DND-41 (cell line): ENCODE measurements at regions not wholly inside any gene's neighbourhood (a gene's known extent, or its start where the extent isn't known, plus 50 kb on each side); places are given as distances from the start of the nearest gene placed in this dataset.

Experiments used
- ATAC-seq: fragments of 200-7000 bp; cut with Tn5 transposase; 3 replicates; pipeline ENCODE4 v1.9.1; 2021; ENCODE audit warnings: low read depth; ENCODE audit not compliant: insufficient read depth
- DNase-seq: peaks from one replicate; pipeline ENCODE4 v3.0.0-alpha.2; 2020
- H2AFZ ChIP-seq: 2 replicates; pipeline ENCODE4 v1.6.0; 2012; ENCODE audit warnings: low read depth, low read length
- H3K27ac ChIP-seq: 2 replicates; pipeline ENCODE4 v1.5.1; 2012; ENCODE audit warnings: low read length, inconsistent platforms
- H3K27me3 ChIP-seq: fragments of 200-600 bp; sonication (generic); 2 replicates; pipeline ENCODE4 v1.6.0; 2012; ENCODE audit warnings: low read length, mild to moderate bottlenecking, inconsistent platforms; ENCODE audit not compliant: insufficient read depth, poor library complexity
- H3K36me3 ChIP-seq: 2 replicates; pipeline ENCODE4 v1.5.1; 2012; ENCODE audit warnings: low read length, inconsistent platforms; ENCODE audit not compliant: insufficient read depth
- H3K4me1 ChIP-seq: 2 replicates; pipeline ENCODE4 v1.5.1; 2012; ENCODE audit warnings: mild to moderate bottlenecking, low read length; ENCODE audit not compliant: insufficient read depth
- H3K4me2 ChIP-seq: 2 replicates; pipeline ENCODE4 v1.6.0; 2012; ENCODE audit warnings: mild to moderate bottlenecking, moderate library complexity, low read length, inconsistent platforms; ENCODE audit not compliant: insufficient read depth
- H3K4me3 ChIP-seq, 2 experiments: fragments of 200-600 bp in 1 of 2; shearing (Covaris generic) in 1 of 2; 2 replicates each; pipeline ENCODE4 v1.5.1; 2012 to 2016; ENCODE audit warnings: inconsistent platforms in 2 of 2, low read length in 2 of 2, mild to moderate bottlenecking in 2 of 2, low read depth in 1 of 2, moderate library complexity in 1 of 2
- H3K79me2 ChIP-seq: 2 replicates; pipeline ENCODE4 v1.6.0; 2012; ENCODE audit warnings: low read length, inconsistent platforms; ENCODE audit not compliant: insufficient read depth
- H3K9ac ChIP-seq: 2 replicates; pipeline ENCODE4 v1.6.0; 2012; ENCODE audit warnings: low read depth, mild to moderate bottlenecking, inconsistent platforms, low read length, moderate library complexity
- H3K9me3 ChIP-seq: 2 replicates; pipeline ENCODE4 v1.5.1; 2012; ENCODE audit warnings: low read length, moderate library complexity, mild to moderate bottlenecking, inconsistent platforms; ENCODE audit not compliant: insufficient read depth, severe bottlenecking
- H4K20me1 ChIP-seq: 2 replicates; pipeline ENCODE4 v1.6.0; 2012; ENCODE audit warnings: low read length; ENCODE audit not compliant: insufficient read depth
- CTCF ChIP-seq: IDR thresholded peaks from 2 replicates; pipeline ENCODE4 v1.5.1; 2012; ENCODE audit warnings: borderline replicate concordance, low read length, moderate library complexity, mild to moderate bottlenecking; ENCODE audit not compliant: poor library complexity, severe bottlenecking; ENCODE audit errors: extremely low read depth
- EZH2 ChIP-seq: IDR thresholded peaks from 3 replicates; pipeline ENCODE4 v1.6.1; 2012; ENCODE audit warnings: borderline replicate concordance, low read depth, mild to moderate bottlenecking, moderate library complexity, low read length, inconsistent platforms; ENCODE audit not compliant: severe bottlenecking

- ATAC-seq = no peak
- no peaks in the 10 kb centered on the region for H3K79me2 ChIP-seq
- no peak overlapping the region for H3K27ac ChIP-seq
Observed at GRCh38 chr5:124580512-124580911, 165.9 kb downstream of the ZNF608 start.

GRCh38 chr5:124576848-124577409 is 169.5 kb downstream of the ZNF608 start:
- Histone ChIP-seq H3K27ac (no peak overlapping the region), H3K4me2 (no peak overlapping the region), H2AFZ (no peak overlapping the region), H4K20me1 (no peaks in the 10 kb centered on the region), H3K27me3 (no peaks in the 10 kb centered on the region), H3K9ac (no peak overlapping the region), H3K4me3 (no peak overlapping the region), H3K36me3 (no peaks in the 10 kb centered on the region), H3K4me1 (0 out of 2 replicates have a peak, but pooled peaks cover 5% of the 10 kb centered on the region), H3K79me2 (no peaks in the 10 kb centered on the region), H3K9me3 (no peaks in the 10 kb centered on the region)
- ATAC-seq = peak; percentile 68
- TF ChIP-seq EZH2 (no peak), CTCF (no peak)
- no peak for DNase-seq

More at GRCh38 chr5:124580512-124580911, 165.9 kb downstream of the ZNF608 start:
- H4K20me1 ChIP-seq = no peaks in the 10 kb centered on the region
- H3K4me2 ChIP-seq = no peak overlapping the region
- no peak overlapping the region for H3K9ac ChIP-seq
- no peak overlapping the region for H2AFZ ChIP-seq
- H3K9me3 ChIP-seq = no peaks in the 10 kb centered on the region
- no peaks in the 10 kb centered on the region for H3K36me3 ChIP-seq
- no peak for TF ChIP-seq EZH2
- TF ChIP-seq CTCF = no peak
- H3K4me3 ChIP-seq = no peak overlapping the region
- H3K4me1 ChIP-seq = peaks cover 29% of the 10 kb centered on the region
- no peaks in the 10 kb centered on the region for H3K27me3 ChIP-seq
- DNase-seq = no peak

- Histone ChIP-seq H3K9ac (no peak overlapping the region), H2AFZ (no peak overlapping the region), H3K79me2 (no peaks in the 10 kb centered on the region), H3K27ac (no peak overlapping the region), H3K9me3 (no peaks in the 10 kb centered on the region), H3K4me2 (no peak overlapping the region), H3K4me1 (0 out of 2 replicates have a peak, but pooled peaks cover 5% of the 10 kb centered on the region), H3K27me3 (no peaks in the 10 kb centered on the region), H3K36me3 (no peaks in the 10 kb centered on the region), H3K4me3 (no peak overlapping the region), H4K20me1 (no peaks in the 10 kb centered on the region)
- TF ChIP-seq EZH2 (no peak), CTCF (no peak)
- DNase-seq = no peak
- no peak for ATAC-seq
Observed at GRCh38 chr5:124575725-124576124, 170.7 kb downstream of the ZNF608 start.
